ENCODE measurements at regions not wholly inside any gene's neighbourhood (a gene's known extent, or its start where the extent isn't known, plus 50 kb on each side); places are given as distances from the start of the nearest gene placed in this dataset.

GRCh38 chr13:63900406-63900805 is 2484.8 kb upstream of the PCDH20 start:
- no peak overlapping the region for H3K4me2 ChIP-seq
- no peak for TF ChIP-seq Cebpa-rat (IDR thresholded peaks at IDR 0.05)
- no peaks in the 10 kb centered on the region for H3K27me3 ChIP-seq
- H4K20me1 ChIP-seq, result no peaks in the 10 kb centered on the region
- no peak overlapping the region for H3K4me3 ChIP-seq
- H3K9ac ChIP-seq, result no peak overlapping the region
- H3K36me3 ChIP-seq, result no peaks in the 10 kb centered on the region
- no peaks in the 10 kb centered on the region for H3K9me3 ChIP-seq
- H3K27ac ChIP-seq, result no peak overlapping the region
- no peaks in the 10 kb centered on the region for H3K4me1 ChIP-seq

GRCh38 chr13:63896321-63896720 is 2480.7 kb upstream of the PCDH20 start:
- H3K4me1 ChIP-seq, result no peaks in the 10 kb centered on the region
- no peak for TF ChIP-seq Cebpa-rat (IDR thresholded peaks at IDR 0.05)
- H3K4me2 ChIP-seq, result no peak overlapping the region
- H3K27me3 ChIP-seq, result no peaks in the 10 kb centered on the region
- H3K36me3 ChIP-seq, result no peaks in the 10 kb centered on the region
- H4K20me1 ChIP-seq, result no peaks in the 10 kb centered on the region
- H3K27ac ChIP-seq, result no peak overlapping the region
- H3K4me3 ChIP-seq, result no peak overlapping the region
- no peak overlapping the region for H3K9ac ChIP-seq
- no peaks in the 10 kb centered on the region for H3K9me3 ChIP-seq

- H3K27ac ChIP-seq, result no peak overlapping the region
- no peak overlapping the region for H3K9ac ChIP-seq
- H3K4me2 ChIP-seq, result no peak overlapping the region
- no peaks in the 10 kb centered on the region for H3K27me3 ChIP-seq
- H4K20me1 ChIP-seq, result no peaks in the 10 kb centered on the region
- no peaks in the 10 kb centered on the region for H3K9me3 ChIP-seq
- no peak for TF ChIP-seq Cebpa-rat (IDR thresholded peaks at IDR 0.05)
- no peak overlapping the region for H3K4me3 ChIP-seq
- no peaks in the 10 kb centered on the region for H3K4me1 ChIP-seq
- H3K36me3 ChIP-seq, result no peaks in the 10 kb centered on the region
Observed at GRCh38 chr13:63882052-63882451, 2466.4 kb upstream of the PCDH20 start.

GRCh38 chr13:63880705-63881104 is 2465.1 kb upstream of the PCDH20 start:
- Histone ChIP-seq H3K27ac (no peak overlapping the region), H4K20me1 (no peaks in the 10 kb centered on the region), H3K9me3 (no peaks in the 10 kb centered on the region), H3K27me3 (no peaks in the 10 kb centered on the region), H3K4me3 (no peak overlapping the region), H3K36me3 (no peaks in the 10 kb centered on the region), H3K4me1 (no peaks in the 10 kb centered on the region), H3K9ac (no peak overlapping the region), H3K4me2 (no peak overlapping the region)
- no peak for TF ChIP-seq Cebpa-rat (IDR thresholded peaks at IDR 0.05)

- H3K36me3 ChIP-seq, result no peaks in the 10 kb centered on the region
- no peaks in the 10 kb centered on the region for H4K20me1 ChIP-seq
- no peaks in the 10 kb centered on the region for H3K4me1 ChIP-seq
- no peak overlapping the region for H3K27ac ChIP-seq
- TF ChIP-seq Cebpa-rat (IDR thresholded peaks at IDR 0.05), result no peak
- H3K4me3 ChIP-seq, result no peak overlapping the region
- H3K4me2 ChIP-seq, result no peak overlapping the region
- no peaks in the 10 kb centered on the region for H3K9me3 ChIP-seq
- no peaks in the 10 kb centered on the region for H3K27me3 ChIP-seq
- no peak overlapping the region for H3K9ac ChIP-seq
Observed at GRCh38 chr13:63873936-63874335, 2458.3 kb upstream of the PCDH20 start.

GRCh38 chr13:63864171-63864902 is 2448.7 kb upstream of the PCDH20 start:
- Histone ChIP-seq H3K4me2 (no peak overlapping the region), H3K27me3 (no peaks in the 10 kb centered on the region), H3K4me3 (no peak overlapping the region), H3K36me3 (no peaks in the 10 kb centered on the region), H4K20me1 (no peaks in the 10 kb centered on the region), H3K9ac (no peak overlapping the region), H3K9me3 (no peaks in the 10 kb centered on the region), H3K4me1 (no peaks in the 10 kb centered on the region), H3K27ac (no peak overlapping the region)
- no peak for TF ChIP-seq Cebpa-rat (IDR thresholded peaks at IDR 0.05)

GRCh38 chr13:63855457-63856118 is 2439.9 kb upstream of the PCDH20 start:
- Histone ChIP-seq H3K27ac (no peak overlapping the region), H3K4me3 (no peak overlapping the region), H3K27me3 (no peaks in the 10 kb centered on the region), H3K36me3 (no peaks in the 10 kb centered on the region), H3K4me2 (no peak overlapping the region), H3K9me3 (no peaks in the 10 kb centered on the region), H3K4me1 (no peaks in the 10 kb centered on the region), H4K20me1 (no peaks in the 10 kb centered on the region), H3K9ac (no peak overlapping the region)
- TF ChIP-seq Cebpa-rat (IDR thresholded peaks at IDR 0.05), result no peak

- Histone ChIP-seq H3K27me3 (no peaks in the 10 kb centered on the region), H3K9me3 (no peaks in the 10 kb centered on the region), H3K9ac (no peak overlapping the region), H3K4me1 (no peaks in the 10 kb centered on the region), H4K20me1 (no peaks in the 10 kb centered on the region), H3K4me3 (no peak overlapping the region), H3K36me3 (no peaks in the 10 kb centered on the region), H3K27ac (no peak overlapping the region), H3K4me2 (no peak overlapping the region)
- TF ChIP-seq Cebpa-rat (IDR thresholded peaks at IDR 0.05), result no peak
Observed at GRCh38 chr13:63853816-63854215, 2438.2 kb upstream of the PCDH20 start.

GRCh38 chr13:63851526-63851925 is 2435.9 kb upstream of the PCDH20 start:
- Histone ChIP-seq H3K27ac (no peak overlapping the region), H3K9ac (no peak overlapping the region), H3K9me3 (no peaks in the 10 kb centered on the region), H4K20me1 (no peaks in the 10 kb centered on the region), H3K4me3 (no peak overlapping the region), H3K4me1 (no peaks in the 10 kb centered on the region), H3K4me2 (no peak overlapping the region), H3K36me3 (no peaks in the 10 kb centered on the region), H3K27me3 (no peaks in the 10 kb centered on the region)
- TF ChIP-seq Cebpa-rat (IDR thresholded peaks at IDR 0.05), result no peak

- peaks cover 54% of the 10 kb centered on the region for H3K9me3 ChIP-seq
- TF ChIP-seq Cebpa-rat (IDR thresholded peaks at IDR 0.05), result no peak
- H3K4me2 ChIP-seq, result no peak overlapping the region
- H3K27ac ChIP-seq, result no peak overlapping the region
- no peak overlapping the region for H3K4me3 ChIP-seq
- H3K27me3 ChIP-seq, result no peaks in the 10 kb centered on the region
- no peaks in the 10 kb centered on the region for H3K36me3 ChIP-seq
- H3K4me1 ChIP-seq, result no peaks in the 10 kb centered on the region
- no peaks in the 10 kb centered on the region for H4K20me1 ChIP-seq
- no peak overlapping the region for H3K9ac ChIP-seq
Observed at GRCh38 chr13:63843766-63844699, 2428.4 kb upstream of the PCDH20 start.

Measured in BLaER1 (cell line).